CD4-positive, CD25-positive, alpha-beta regulatory T cell (primary cell): ENCODE measurements at regions not wholly inside any gene's neighbourhood (a gene's known extent, or its start where the extent isn't known, plus 50 kb on each side); places are given as distances from the start of the nearest gene placed in this dataset.
"Not testable (repeated sequence)": the region's sequence is repeated elsewhere in the genome, so short reads cannot be mapped to it uniquely, and the experiment has no call there.

Experiments
- ATAC-seq, 2 donors: fragments of 150-1000 bp; cut with Tn5 transposase; one replicate each; pipeline ENCODE4 v1.10.0; 2021; ENCODE audit warnings: low read depth in 2 of 2, moderate number of reproducible peaks in 2 of 2, moderate library complexity in 1 of 2
- DNase-seq, 3 donors: peaks; one replicate each; pipeline versions ENCODE4 v3.0.0 to v3.0.0-alpha.2; 2012 to 2022; ENCODE audit warnings: mixed read lengths in 1 of 3
- H3K27ac ChIP-seq: one replicate; pipeline ENCODE4 v1.7.0; 2013; ENCODE audit warnings: mild to moderate bottlenecking, low read length; ENCODE audit not compliant: insufficient read depth, poor library complexity, severe bottlenecking
- H3K27me3 ChIP-seq: one replicate; pipeline ENCODE4 v1.7.0; 2013; ENCODE audit warnings: low read length; ENCODE audit not compliant: control insufficient read depth, insufficient read depth
- H3K36me3 ChIP-seq: one replicate; pipeline ENCODE4 v1.7.0; 2013; ENCODE audit warnings: mild to moderate bottlenecking, low read length, moderate library complexity; ENCODE audit not compliant: control insufficient read depth, insufficient read depth
- H3K4me1 ChIP-seq: 2 replicates; pipeline ENCODE4 v1.7.0; 2013; ENCODE audit warnings: mild to moderate bottlenecking, low read length; ENCODE audit not compliant: insufficient read depth, control insufficient read depth, poor library complexity, severe bottlenecking
- H3K4me3 ChIP-seq: one replicate; pipeline ENCODE4 v1.7.0; 2013; ENCODE audit warnings: low read depth, mild to moderate bottlenecking, low read length, moderate library complexity
- H3K9me3 ChIP-seq, 2 experiments: 1 replicate in 1 of 2; 2 replicates in 1 of 2; pipeline ENCODE4 v1.7.0; 2013; ENCODE audit warnings: low read length in 2 of 2, mild to moderate bottlenecking in 1 of 2, moderate library complexity in 1 of 2; ENCODE audit not compliant: control insufficient read depth in 2 of 2
- H3K27ac Mint-ChIP-seq, 3 donors: one replicate each; pipeline ENCODE4 v1.8.0; 2020 to 2022; ENCODE audit warnings: mild to moderate bottlenecking in 3 of 3, mixed read lengths in 3 of 3, moderate library complexity in 2 of 3
- H3K27me3 Mint-ChIP-seq: one replicate; pipeline ENCODE4 v1.8.0; 2022; ENCODE audit warnings: mild to moderate bottlenecking, mixed read lengths
- H3K36me3 Mint-ChIP-seq: one replicate; pipeline ENCODE4 v1.8.0; 2020; ENCODE audit warnings: mixed read lengths
- H3K4me1 Mint-ChIP-seq, 4 donors: one replicate each; pipeline ENCODE4 v1.8.0; 2020 to 2022; ENCODE audit warnings: mixed read lengths in 4 of 4, mild to moderate bottlenecking in 1 of 4
- H3K4me3 Mint-ChIP-seq, 4 donors: one replicate each; pipeline ENCODE4 v1.8.0; 2020 to 2022; ENCODE audit warnings: mild to moderate bottlenecking in 4 of 4, mixed read lengths in 4 of 4, moderate library complexity in 3 of 4
- H3K9me3 Mint-ChIP-seq, 7 donors: one replicate each; pipeline ENCODE4 v1.8.0; 2020 to 2022; ENCODE audit warnings: mixed read lengths in 7 of 7, mild to moderate bottlenecking in 3 of 7, moderate library complexity in 2 of 7

DNA sequence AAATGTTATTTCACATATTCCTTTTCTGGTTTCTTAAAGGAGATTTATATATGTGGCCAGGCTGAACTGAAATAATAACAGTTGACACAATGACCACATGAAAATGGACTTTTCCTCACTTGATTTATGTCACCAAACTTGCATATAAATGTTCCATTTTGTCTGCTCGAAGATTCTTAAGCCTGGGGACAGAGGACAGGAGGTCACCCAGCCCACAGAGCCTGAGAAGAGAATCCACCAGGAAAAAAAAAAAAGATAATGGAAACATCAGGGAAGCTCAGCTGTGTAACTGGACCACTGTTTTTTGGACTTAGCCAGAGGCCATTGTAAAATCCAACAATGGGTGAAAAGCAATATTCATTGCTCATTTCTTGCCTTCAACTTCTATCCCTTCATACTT lies 359.0 kb upstream of the FGF16 start:
- no peak overlapping the region for H3K27ac ChIP-seq
- Mint-ChIP-seq H3K27ac (no peak overlapping the region), H3K27me3 (peaks cover 4% of the 10 kb centered on the region), H3K36me3 (no peaks in the 10 kb centered on the region), H3K4me3 (no peak overlapping the region), H3K4me1 (no peaks in the 10 kb centered on the region), H3K9me3 (peaks cover 0 to 5% (median 1%) of the 10 kb centered on the region in 7 donors)
- H3K4me3 ChIP-seq: no peak overlapping the region
- DNase-seq: no peak
- H3K27me3 ChIP-seq: no peaks in the 10 kb centered on the region
- H3K36me3 ChIP-seq: no peaks in the 10 kb centered on the region
- H3K4me1 ChIP-seq: no peaks in the 10 kb centered on the region
- no peaks in the 10 kb centered on the region for H3K9me3 ChIP-seq
- ATAC-seq: no peak

- DNase-seq (no peak), ATAC-seq (no peak)
- H3K27ac Mint-ChIP-seq: no peak overlapping the region
- Histone ChIP-seq H3K36me3 (no peaks in the 10 kb centered on the region), H3K4me1 (no peaks in the 10 kb centered on the region), H3K27me3 (no peaks in the 10 kb centered on the region), H3K4me3 (no peak overlapping the region), H3K27ac (no peak overlapping the region), H3K9me3 (no peaks in the 10 kb centered on the region)
- H3K4me3 Mint-ChIP-seq: no peak overlapping the region
- H3K9me3 Mint-ChIP-seq: peaks cover 0 to 2% (median 0%) of the 10 kb centered on the region in 7 donors
- no peaks in the 10 kb centered on the region for H3K27me3 Mint-ChIP-seq
- no peaks in the 10 kb centered on the region for H3K36me3 Mint-ChIP-seq
- no peaks in the 10 kb centered on the region for H3K4me1 Mint-ChIP-seq
Measured at GRCh38 chrX:77114501-77114900, 332.7 kb upstream of the FGF16 start.

- Histone ChIP-seq H3K27me3 (no peaks in the 10 kb centered on the region), H3K27ac (no peak overlapping the region), H3K4me1 (no peaks in the 10 kb centered on the region), H3K4me3 (no peak overlapping the region), H3K36me3 (no peaks in the 10 kb centered on the region), H3K9me3 (no peaks in the 10 kb centered on the region)
- Mint-ChIP-seq H3K9me3 (peaks cover 0 to 5% (median 2%) of the 10 kb centered on the region in 7 donors), H3K4me1 (no peaks in the 10 kb centered on the region), H3K4me3 (no peak overlapping the region), H3K36me3 (no peaks in the 10 kb centered on the region), H3K27me3 (no peaks in the 10 kb centered on the region), H3K27ac (no peak overlapping the region)
- no peak for ATAC-seq
- no peak for DNase-seq
Measured at GRCh38 chrX:77118686-77119085, 328.5 kb upstream of the FGF16 start.

DNA sequence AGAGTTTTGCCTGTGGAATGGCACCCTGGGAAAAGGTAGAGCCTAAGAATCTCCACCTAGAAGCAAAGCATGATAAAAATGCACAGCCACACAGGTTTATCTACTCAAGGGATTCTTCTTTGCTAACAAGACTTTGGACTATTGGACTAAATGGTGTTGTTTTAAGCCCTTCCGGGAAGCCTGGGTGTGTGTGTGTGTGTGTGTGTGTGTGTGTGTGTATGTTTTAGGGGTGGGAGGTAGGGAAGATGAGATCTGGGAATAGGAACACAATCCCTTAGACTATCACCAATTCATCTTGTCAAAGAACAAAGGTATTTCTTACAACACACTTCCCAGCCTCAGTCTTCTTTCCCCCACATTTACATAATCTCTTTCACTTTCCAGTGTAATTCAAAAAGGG lies 327.5 kb upstream of the FGF16 start:
- Histone ChIP-seq H3K4me1 (no peaks in the 10 kb centered on the region), H3K27me3 (no peaks in the 10 kb centered on the region), H3K27ac (no peak overlapping the region), H3K4me3 (no peak overlapping the region), H3K36me3 (no peaks in the 10 kb centered on the region), H3K9me3 (no peaks in the 10 kb centered on the region)
- no peak overlapping the region for H3K27ac Mint-ChIP-seq
- H3K4me1 Mint-ChIP-seq: no peaks in the 10 kb centered on the region
- H3K27me3 Mint-ChIP-seq: no peaks in the 10 kb centered on the region
- no peak overlapping the region for H3K4me3 Mint-ChIP-seq
- ATAC-seq: no peak
- DNase-seq: no peak
- H3K36me3 Mint-ChIP-seq: no peaks in the 10 kb centered on the region
- H3K9me3 Mint-ChIP-seq: peaks cover 0 to 5% (median 2%) of the 10 kb centered on the region in 7 donors

GRCh38 chrX:77123917-77124316 lies 323.3 kb upstream of the FGF16 start:
- not testable (repeated sequence) for H3K4me3 Mint-ChIP-seq, H3K27ac ChIP-seq, H3K27me3 ChIP-seq, H3K4me1 Mint-ChIP-seq, H3K27ac Mint-ChIP-seq, H3K27me3 Mint-ChIP-seq, H3K4me1 ChIP-seq, H3K36me3 ChIP-seq, H3K9me3 Mint-ChIP-seq, H3K9me3 ChIP-seq, H3K36me3 Mint-ChIP-seq, H3K4me3 ChIP-seq, DNase-seq, ATAC-seq

GRCh38 chrX:77127571-77127970 lies 319.6 kb upstream of the FGF16 start:
- H3K27me3 Mint-ChIP-seq, H3K27ac ChIP-seq, H3K9me3 ChIP-seq, H3K4me3 Mint-ChIP-seq, H3K36me3 ChIP-seq, H3K36me3 Mint-ChIP-seq, H3K9me3 Mint-ChIP-seq, H3K4me1 ChIP-seq, H3K4me3 ChIP-seq, ATAC-seq, H3K4me1 Mint-ChIP-seq, DNase-seq, H3K27me3 ChIP-seq, H3K27ac Mint-ChIP-seq: not testable (repeated sequence)

- H3K27me3 ChIP-seq: no peaks in the 10 kb centered on the region
- no peaks in the 10 kb centered on the region for H3K9me3 ChIP-seq
- H3K4me1 ChIP-seq: no peaks in the 10 kb centered on the region
- Mint-ChIP-seq H3K27ac (no peak overlapping the region), H3K27me3 (no peaks in the 10 kb centered on the region), H3K4me1 (no peaks in the 10 kb centered on the region), H3K9me3 (peaks cover 0 to 5% (median 0%) of the 10 kb centered on the region in 7 donors), H3K36me3 (no peaks in the 10 kb centered on the region), H3K4me3 (no peak overlapping the region)
- no peaks in the 10 kb centered on the region for H3K36me3 ChIP-seq
- no peak for DNase-seq
- no peak overlapping the region for H3K4me3 ChIP-seq
- H3K27ac ChIP-seq: no peak overlapping the region
- ATAC-seq: no peak
Measured at GRCh38 chrX:77143907-77144306, 303.3 kb upstream of the FGF16 start.

GRCh38 chrX:77160301-77160700 lies 286.9 kb upstream of the FGF16 start:
- Mint-ChIP-seq H3K27ac (no peak overlapping the region), H3K4me1 (no peaks in the 10 kb centered on the region), H3K4me3 (no peak overlapping the region), H3K9me3 (peaks cover 0 to 5% (median 2%) of the 10 kb centered on the region in 7 donors), H3K36me3 (no peaks in the 10 kb centered on the region), H3K27me3 (no peaks in the 10 kb centered on the region)
- Histone ChIP-seq H3K4me3 (no peak overlapping the region), H3K27me3 (no peaks in the 10 kb centered on the region), H3K36me3 (no peaks in the 10 kb centered on the region), H3K4me1 (no peaks in the 10 kb centered on the region), H3K27ac (no peak overlapping the region), H3K9me3 (no peaks in the 10 kb centered on the region)
- no peak for ATAC-seq
- peak in 1 of 3 donors; percentile 20 for DNase-seq
